Neutrophil (primary cell): ENCODE measurements at regions not wholly inside any gene's neighbourhood (a gene's known extent, or its start where the extent isn't known, plus 50 kb on each side); places are given as distances from the start of the nearest gene placed in this dataset.

Experiments used
- H3K27ac ChIP-seq: fragments of 200-600 bp; sonication (generic); 2 replicates; pipeline ENCODE4 v1.5.1; 2016; ENCODE audit warnings: mild to moderate bottlenecking, moderate library complexity
- H3K27me3 ChIP-seq: fragments of 200-600 bp; sonication (generic); 2 replicates; pipeline ENCODE4 v1.6.0; 2016; ENCODE audit warnings: mild to moderate bottlenecking
- H3K36me3 ChIP-seq: fragments of 200-600 bp; sonication (generic); 2 replicates; pipeline ENCODE4 v1.5.1; 2017
- H3K4me1 ChIP-seq, 2 experiments: fragments of 200-600 bp in 1 of 2; sonication (generic) in 1 of 2; 1 replicate in 1 of 2; 2 replicates in 1 of 2; pipeline versions ENCODE4 v1.5.1 to v1.6.1; 2013 to 2016; ENCODE audit warnings: low read depth in 1 of 2, low read length in 1 of 2, mild to moderate bottlenecking in 1 of 2, moderate library complexity in 1 of 2; ENCODE audit not compliant: control insufficient read depth in 1 of 2, insufficient read depth in 1 of 2
- H3K4me3 ChIP-seq, 2 experiments: fragments of 200-600 bp in 1 of 2; sonication (generic) in 1 of 2; 1 replicate in 1 of 2; 2 replicates in 1 of 2; pipeline ENCODE4 v1.5.1; 2013 to 2016; ENCODE audit warnings: low read depth in 1 of 2, low read length in 1 of 2, mild to moderate bottlenecking in 1 of 2, moderate library complexity in 1 of 2
- H3K9me3 ChIP-seq: fragments of 200-600 bp; sonication (generic); 2 replicates; pipeline ENCODE4 v1.5.1; 2016
- TF ChIP-seq, protein P1 (sequence below): fragments of 200-600 bp; sonication (generic); IDR thresholded peaks from 2 replicates; pipeline ENCODE4 v1.5.1; 2016; ENCODE audit warnings: antibody characterized with exemption

GRCh38 chr3:13258986-13259514 is 161.1 kb downstream of the NUP210 start:
- Histone ChIP-seq H3K4me1 (no peaks in the 10 kb centered on the region), H3K27ac (no peak overlapping the region), H3K36me3 (no peaks in the 10 kb centered on the region), H3K9me3 (no peaks in the 10 kb centered on the region), H3K4me3 (no peak overlapping the region), H3K27me3 (peaks cover 2% of the 10 kb centered on the region)
- TF ChIP-seq, protein P1, sequence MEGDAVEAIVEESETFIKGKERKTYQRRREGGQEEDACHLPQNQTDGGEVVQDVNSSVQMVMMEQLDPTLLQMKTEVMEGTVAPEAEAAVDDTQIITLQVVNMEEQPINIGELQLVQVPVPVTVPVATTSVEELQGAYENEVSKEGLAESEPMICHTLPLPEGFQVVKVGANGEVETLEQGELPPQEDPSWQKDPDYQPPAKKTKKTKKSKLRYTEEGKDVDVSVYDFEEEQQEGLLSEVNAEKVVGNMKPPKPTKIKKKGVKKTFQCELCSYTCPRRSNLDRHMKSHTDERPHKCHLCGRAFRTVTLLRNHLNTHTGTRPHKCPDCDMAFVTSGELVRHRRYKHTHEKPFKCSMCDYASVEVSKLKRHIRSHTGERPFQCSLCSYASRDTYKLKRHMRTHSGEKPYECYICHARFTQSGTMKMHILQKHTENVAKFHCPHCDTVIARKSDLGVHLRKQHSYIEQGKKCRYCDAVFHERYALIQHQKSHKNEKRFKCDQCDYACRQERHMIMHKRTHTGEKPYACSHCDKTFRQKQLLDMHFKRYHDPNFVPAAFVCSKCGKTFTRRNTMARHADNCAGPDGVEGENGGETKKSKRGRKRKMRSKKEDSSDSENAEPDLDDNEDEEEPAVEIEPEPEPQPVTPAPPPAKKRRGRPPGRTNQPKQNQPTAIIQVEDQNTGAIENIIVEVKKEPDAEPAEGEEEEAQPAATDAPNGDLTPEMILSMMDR, result no peak

DNA sequence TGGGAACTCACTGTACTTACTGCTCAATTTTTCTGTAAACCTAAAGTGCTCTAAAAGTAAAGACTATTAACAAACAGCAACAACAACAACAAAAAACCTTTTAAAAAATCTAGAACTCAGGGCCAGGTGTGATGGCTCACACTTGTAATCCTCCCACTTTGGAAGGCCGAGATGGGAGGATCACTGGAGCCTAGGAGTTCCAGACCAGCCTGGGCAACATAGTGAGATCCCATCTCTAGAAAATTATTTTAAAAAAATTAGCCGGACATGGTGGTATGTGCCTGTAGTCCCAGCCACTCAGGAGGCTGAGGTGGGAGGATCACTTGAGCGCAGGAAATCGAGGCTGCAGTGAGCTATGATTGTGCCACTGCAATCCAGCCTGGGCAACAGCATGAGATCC is 161.8 kb downstream of the NUP210 start:
- Histone ChIP-seq H3K36me3 (no peaks in the 10 kb centered on the region), H3K9me3 (no peaks in the 10 kb centered on the region), H3K27me3 (no peaks in the 10 kb centered on the region), H3K4me1 (no peaks in the 10 kb centered on the region), H3K4me3 (no peak overlapping the region), H3K27ac (no peak overlapping the region)
- TF ChIP-seq, protein P1, result no peak

DNA sequence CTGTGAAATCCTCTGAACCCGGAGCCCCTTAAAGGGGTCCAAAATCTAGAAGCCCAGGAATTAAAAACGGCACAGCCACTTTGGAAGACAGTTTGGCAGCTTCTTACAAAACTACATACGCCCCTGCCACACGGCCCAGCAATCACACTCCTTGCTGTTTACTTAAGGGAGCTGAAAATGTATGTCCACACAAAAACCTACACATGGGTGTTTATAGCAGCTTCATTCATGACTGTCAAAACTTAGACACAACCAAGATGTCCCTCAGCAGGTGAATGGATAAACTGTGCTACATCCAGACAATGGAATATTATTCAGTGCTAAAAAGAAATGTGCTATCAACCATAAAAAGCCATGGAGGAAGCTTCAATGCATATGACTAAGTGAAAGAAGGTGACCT is 162.5 kb downstream of the NUP210 start:
- Histone ChIP-seq H3K36me3 (no peaks in the 10 kb centered on the region), H3K9me3 (no peaks in the 10 kb centered on the region), H3K4me3 (no peak overlapping the region), H3K27me3 (no peaks in the 10 kb centered on the region), H3K27ac (no peak overlapping the region), H3K4me1 (no peaks in the 10 kb centered on the region)
- TF ChIP-seq, protein P1, result no peak

- H3K27ac ChIP-seq, result no peak overlapping the region
- no peaks in the 10 kb centered on the region for H3K27me3 ChIP-seq
- no peaks in the 10 kb centered on the region for H3K9me3 ChIP-seq
- H3K4me3 ChIP-seq, result no peak overlapping the region
- H3K36me3 ChIP-seq, result no peaks in the 10 kb centered on the region
- TF ChIP-seq, protein P1, result no peak
- H3K4me1 ChIP-seq, result no peaks in the 10 kb centered on the region
Measured at GRCh38 chr3:13256845-13257244, 163.3 kb downstream of the NUP210 start.

DNA sequence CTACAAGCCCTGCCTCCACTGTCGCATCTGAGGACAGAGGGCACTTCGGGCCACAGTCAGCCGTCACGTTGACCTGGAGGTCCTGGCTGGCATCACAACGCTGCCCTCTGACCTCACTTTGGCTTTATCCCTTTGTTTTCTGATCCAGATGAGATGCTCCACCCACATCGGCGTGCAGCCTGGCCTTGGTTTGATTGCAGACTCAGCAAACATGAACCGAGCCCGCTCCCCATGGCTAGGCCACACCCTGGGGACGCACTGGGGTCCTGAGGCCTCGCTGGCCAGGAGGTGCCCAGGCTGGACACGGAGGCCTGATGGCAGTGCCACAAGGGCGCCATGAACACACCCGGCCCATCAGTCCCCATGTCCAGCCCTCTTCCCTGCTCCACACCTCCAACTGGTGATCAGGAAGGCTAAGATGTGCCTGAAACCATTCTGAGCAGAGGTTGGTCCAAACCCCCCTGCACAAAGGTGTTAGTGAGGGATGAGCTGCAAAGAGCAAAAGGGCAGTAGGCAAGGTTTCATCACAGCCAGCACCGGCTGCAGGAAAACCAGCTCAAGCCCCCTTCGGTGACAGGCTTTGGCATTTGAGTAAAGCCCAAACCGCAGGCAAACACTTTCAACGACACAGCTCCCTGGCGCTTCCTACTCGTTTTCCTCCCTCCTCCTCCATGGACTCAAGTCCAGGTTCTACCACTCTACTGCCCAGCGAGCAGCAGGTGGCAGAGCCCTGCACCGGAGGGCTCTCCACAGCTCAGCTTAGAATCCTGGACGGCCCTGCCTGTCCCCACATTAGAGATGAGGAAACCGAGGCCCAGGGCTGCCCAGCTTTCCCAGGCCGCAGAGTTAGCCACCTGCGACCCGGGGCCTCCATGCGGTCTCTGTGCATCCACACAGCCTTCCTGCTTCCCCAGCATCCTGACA is 165.8 kb downstream of the NUP210 start:
- Histone ChIP-seq H3K4me1 (no peaks in the 10 kb centered on the region), H3K4me3 (no peak overlapping the region), H3K27ac (no peak overlapping the region), H3K9me3 (no peaks in the 10 kb centered on the region), H3K27me3 (no peaks in the 10 kb centered on the region), H3K36me3 (no peaks in the 10 kb centered on the region)
- TF ChIP-seq, protein P1, result no peak
